ENCODE measurements at regions not wholly inside any gene's neighbourhood (a gene's known extent, or its start where the extent isn't known, plus 50 kb on each side); places are given as distances from the start of the nearest gene placed in this dataset.

GRCh38 chr10:109735776-109736175 is 187.5 kb downstream of the XPNPEP1 start:
- no peak for TF ChIP-seq CTCF (IDR thresholded peaks at IDR 0.05)
- no peak for TF ChIP-seq POLR2A (IDR thresholded peaks at IDR 0.05)

Data from testis (tissue), 2 donors.